WI38 (cell line): ENCODE measurements at regions not wholly inside any gene's neighbourhood (a gene's known extent, or its start where the extent isn't known, plus 50 kb on each side); places are given as distances from the start of the nearest gene placed in this dataset.

Source experiments
- H3K4me3 ChIP-seq: 2 replicates; pipeline ENCODE4 v1.5.1; 2011; ENCODE audit warnings: low read depth, mild to moderate bottlenecking, control low read depth, low read length
- CTCF ChIP-seq: IDR thresholded peaks from 2 replicates; pipeline ENCODE4 v1.5.1; 2012; ENCODE audit warnings: low read depth, mild to moderate bottlenecking, control low read depth, low read length

DNA sequence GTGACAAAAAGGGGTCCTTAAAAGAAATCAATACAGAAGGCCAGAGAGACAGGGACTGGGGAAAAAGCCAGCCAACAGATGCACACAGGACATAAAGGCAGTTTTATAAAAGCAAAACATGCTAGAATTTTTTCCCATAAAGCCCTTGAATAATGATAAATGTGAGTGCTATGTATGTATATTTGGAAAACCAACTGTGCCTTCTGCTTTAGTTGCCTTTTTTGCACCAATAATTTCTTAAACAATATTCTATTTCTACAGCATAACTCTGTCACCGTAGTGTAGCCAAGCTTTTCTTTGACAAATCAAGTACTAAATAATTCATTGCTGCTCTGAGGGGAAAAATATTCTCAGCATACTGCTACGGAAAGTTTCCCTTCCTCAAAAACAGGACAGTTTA, 730.6 kb upstream of the NRSN1 start:
- TF ChIP-seq CTCF: no peak
- H3K4me3 ChIP-seq: no peak overlapping the region

- no peak for TF ChIP-seq CTCF
Observed at GRCh38 chr6:23396949-23397348, 729.1 kb upstream of the NRSN1 start.

DNA sequence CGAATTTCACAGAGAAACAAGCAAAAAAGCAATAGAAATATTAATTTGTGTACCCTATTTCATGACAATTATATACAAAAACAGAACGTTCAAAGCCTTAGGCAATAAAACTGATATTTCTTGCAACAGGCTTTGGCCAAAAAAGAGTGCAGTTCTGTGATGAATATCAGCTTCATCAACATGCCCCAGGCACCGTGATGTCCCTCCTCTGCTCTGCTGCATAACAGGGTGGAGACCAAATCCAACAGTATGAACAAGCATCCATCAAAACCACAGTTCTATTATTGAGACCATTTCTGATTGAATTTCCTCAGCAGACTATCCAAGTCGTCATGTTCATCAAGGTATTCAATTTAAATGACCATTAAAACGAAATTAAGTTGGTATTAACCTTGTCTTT, 722.6 kb upstream of the NRSN1 start:
- no peak overlapping the region for H3K4me3 ChIP-seq
- no peak for TF ChIP-seq CTCF

More at GRCh38 chr6:23396949-23397348, 729.1 kb upstream of the NRSN1 start:
- no peak overlapping the region for H3K4me3 ChIP-seq

- H3K4me3 ChIP-seq: no peak overlapping the region
- no peak for TF ChIP-seq CTCF
Observed at GRCh38 chr6:23409531-23409930, 716.5 kb upstream of the NRSN1 start.

- H3K4me3 ChIP-seq: no peak overlapping the region
- no peak for TF ChIP-seq CTCF
Observed at GRCh38 chr6:23410439-23410838, 715.6 kb upstream of the NRSN1 start.

DNA sequence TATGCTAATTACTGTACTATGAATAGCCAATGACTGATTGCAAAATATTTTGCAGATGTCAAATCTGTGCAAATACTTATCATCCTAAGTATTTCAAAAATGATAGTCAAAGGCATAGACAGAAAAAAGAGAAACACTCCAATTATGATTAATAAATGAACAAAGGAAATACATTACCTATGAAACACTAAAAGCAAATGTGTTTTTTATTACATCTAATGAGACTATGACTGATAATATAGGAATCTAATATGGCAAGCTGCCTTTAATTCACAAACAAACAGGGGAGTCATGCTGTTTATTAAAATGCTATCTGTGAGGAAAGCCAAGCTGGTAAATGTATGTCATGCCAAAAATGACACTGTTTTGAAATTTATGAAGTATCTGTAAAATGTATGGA, 713.2 kb upstream of the NRSN1 start:
- H3K4me3 ChIP-seq: no peak overlapping the region
- TF ChIP-seq CTCF: no peak

DNA sequence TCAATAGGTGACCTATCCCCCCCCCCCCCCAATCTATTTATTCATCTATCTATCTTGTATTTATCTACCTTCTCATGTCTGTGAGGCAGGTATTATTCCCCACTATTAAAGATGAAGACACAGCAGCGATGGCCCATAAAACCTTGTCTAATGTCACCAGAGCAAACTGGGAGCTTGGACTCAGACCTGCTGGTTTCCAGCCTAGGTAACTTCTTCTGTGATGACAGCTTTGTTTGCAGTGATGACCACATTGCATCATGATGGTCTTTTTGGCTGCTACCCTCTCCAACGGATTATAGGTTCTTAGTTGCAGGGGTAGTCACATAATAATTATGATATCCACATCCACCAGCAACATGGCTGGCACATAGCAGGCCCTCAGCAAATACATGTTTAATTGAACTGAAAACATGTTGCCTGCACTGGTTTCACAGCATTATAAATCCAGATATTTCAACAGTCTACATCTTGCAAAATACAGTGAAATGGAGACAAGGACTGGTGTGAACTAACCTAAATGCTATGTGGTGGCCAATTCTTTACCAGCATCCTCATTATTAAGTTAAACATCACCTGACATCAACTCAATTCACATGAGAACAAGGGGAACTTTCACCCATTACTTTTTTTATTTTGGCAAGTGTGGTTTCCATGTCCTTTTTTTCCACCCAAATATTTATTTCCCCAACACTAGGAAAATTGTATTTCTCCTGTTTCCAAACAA, 712.5 kb upstream of the NRSN1 start:
- H3K4me3 ChIP-seq: no peak overlapping the region
- TF ChIP-seq CTCF: no peak
